ENCODE measurements at regions not wholly inside any gene's neighbourhood (a gene's known extent, or its start where the extent isn't known, plus 50 kb on each side); places are given as distances from the start of the nearest gene placed in this dataset.

DNA sequence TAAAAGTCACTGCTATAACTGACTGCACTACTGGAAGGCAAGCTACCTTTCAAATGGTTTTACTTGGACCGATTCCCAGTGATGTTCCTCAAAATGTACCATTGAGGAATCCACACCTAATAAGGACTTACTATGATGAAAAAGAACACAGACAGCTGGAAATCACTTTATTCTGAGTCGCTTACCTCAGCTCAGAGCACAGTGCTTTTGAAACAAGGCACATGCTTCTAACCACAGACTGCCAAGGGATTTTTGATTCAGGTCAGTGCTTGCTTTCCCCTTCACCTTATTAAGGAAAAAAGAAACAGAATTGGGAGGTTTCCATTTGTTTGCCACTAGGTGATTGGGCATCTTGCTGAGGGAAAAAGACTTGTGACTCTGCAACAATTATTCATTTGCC, 707.5 kb upstream of the FSHR start:
- no peak for TF ChIP-seq CTCF (IDR thresholded peaks at IDR 0.05; ENCODE audit: insufficient read depth, low read depth, low read length, missing control alignments)
- no peak for DNase-seq (ENCODE audit: low read depth)
- H3K4me3 ChIP-seq (ENCODE audit: low read depth, low read length): no peak overlapping the region

DNA sequence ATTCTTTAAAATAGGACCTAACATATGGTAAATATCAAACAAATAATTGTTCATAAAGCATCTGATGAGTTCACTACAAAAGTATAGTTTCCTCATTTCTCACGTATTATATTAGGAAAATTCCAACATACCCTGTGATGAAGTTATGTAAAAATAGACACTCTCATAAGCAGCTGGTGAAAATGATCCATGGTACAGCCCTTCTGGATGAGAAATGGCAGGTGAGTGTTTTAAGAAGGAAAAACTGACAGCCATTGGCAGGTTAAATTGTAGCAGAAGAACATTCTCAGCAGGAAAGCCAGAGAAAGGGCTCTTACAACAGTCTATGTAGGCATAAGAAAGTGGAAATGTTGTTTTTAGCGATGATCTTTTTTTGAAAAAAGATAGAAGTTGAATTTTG, 706.5 kb upstream of the FSHR start:
- no peak for DNase-seq (ENCODE audit: low read depth)
- TF ChIP-seq CTCF (IDR thresholded peaks at IDR 0.05; ENCODE audit: insufficient read depth, low read depth, low read length, missing control alignments): no peak
- no peak overlapping the region for H3K4me3 ChIP-seq (ENCODE audit: low read depth, low read length)

GRCh38 chr2:49860170-49860569, 705.9 kb upstream of the FSHR start:
- no peak for DNase-seq (ENCODE audit: low read depth)
- TF ChIP-seq CTCF (IDR thresholded peaks at IDR 0.05; ENCODE audit: insufficient read depth, low read depth, low read length, missing control alignments): no peak
- no peak overlapping the region for H3K4me3 ChIP-seq (ENCODE audit: low read depth, low read length)

- no peak for TF ChIP-seq CTCF (IDR thresholded peaks at IDR 0.05; ENCODE audit: insufficient read depth, low read depth, low read length, missing control alignments)
- no peak for DNase-seq (ENCODE audit: low read depth)
- no peak overlapping the region for H3K4me3 ChIP-seq (ENCODE audit: low read depth, low read length)
Observed at GRCh38 chr2:49858657-49859056, 704.3 kb upstream of the FSHR start.

GRCh38 chr2:49858113-49858490, 703.8 kb upstream of the FSHR start:
- no peak overlapping the region for H3K4me3 ChIP-seq (ENCODE audit: low read depth, low read length)
- DNase-seq (ENCODE audit: low read depth): no peak
- TF ChIP-seq CTCF (IDR thresholded peaks at IDR 0.05; ENCODE audit: insufficient read depth, low read depth, low read length, missing control alignments): no peak

DNA sequence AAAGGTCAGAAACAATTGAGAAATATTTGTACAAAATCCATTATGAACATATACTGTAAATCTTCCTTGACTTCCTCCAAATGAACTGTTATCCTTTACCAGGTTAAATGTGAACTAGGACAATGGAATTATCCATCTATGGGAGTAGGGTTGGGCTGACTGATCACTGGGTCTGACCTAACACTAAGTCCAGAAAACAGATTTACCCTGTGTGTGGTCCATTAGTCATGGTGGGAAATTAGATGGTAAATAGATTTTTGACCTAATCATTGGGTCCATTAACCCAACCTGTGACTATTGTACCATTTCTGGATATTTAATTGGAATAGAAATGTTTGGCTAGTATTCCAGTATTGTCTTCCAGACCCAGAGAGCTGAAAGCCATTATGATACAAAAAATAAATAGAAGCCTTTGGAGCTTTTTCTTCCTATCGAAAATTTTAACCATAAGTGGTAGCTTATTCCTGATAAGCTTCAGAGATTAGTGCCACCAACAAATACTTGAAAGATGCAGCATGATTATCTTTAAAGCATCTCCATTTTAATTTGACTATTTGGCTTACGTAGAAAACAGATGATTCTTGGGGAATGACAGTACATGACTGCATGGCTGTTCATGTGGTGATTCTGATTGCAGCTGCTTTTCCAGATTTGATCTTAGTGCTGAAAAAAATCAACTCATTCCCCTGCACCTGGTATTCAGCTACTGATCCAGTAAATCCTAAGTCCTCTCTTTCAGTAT, 703.2 kb upstream of the FSHR start:
- TF ChIP-seq CTCF (IDR thresholded peaks at IDR 0.05; ENCODE audit: insufficient read depth, low read depth, low read length, missing control alignments): no peak
- no peak for DNase-seq (ENCODE audit: low read depth)
- H3K4me3 ChIP-seq (ENCODE audit: low read depth, low read length): no peak overlapping the region

DNA sequence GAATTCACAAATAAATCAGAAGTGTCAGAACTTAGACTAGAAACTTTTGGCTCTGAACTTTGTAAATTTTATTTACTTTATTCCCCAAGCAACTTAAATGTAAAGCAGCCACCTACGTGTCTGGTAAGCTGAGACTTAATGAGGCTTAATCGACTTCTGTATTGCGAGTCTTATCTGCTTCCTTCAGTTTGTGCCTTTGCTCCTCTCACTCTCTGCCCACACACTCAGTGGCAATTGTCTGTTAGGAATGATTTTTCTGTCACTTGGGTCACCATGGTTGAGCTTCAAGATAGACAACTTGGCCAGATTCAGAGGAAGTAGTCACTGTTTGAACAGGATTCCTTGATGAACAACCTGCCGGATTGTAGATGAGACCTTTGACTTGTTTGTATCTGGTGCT, 691.4 kb upstream of the FSHR start:
- no peak for DNase-seq (ENCODE audit: low read depth)
- no peak for TF ChIP-seq CTCF (IDR thresholded peaks at IDR 0.05; ENCODE audit: insufficient read depth, low read depth, low read length, missing control alignments)
- H3K4me3 ChIP-seq (ENCODE audit: low read depth, low read length): no peak overlapping the region
